GM12864 (cell line): ENCODE measurements at regions not wholly inside any gene's neighbourhood (a gene's known extent, or its start where the extent isn't known, plus 50 kb on each side); places are given as distances from the start of the nearest gene placed in this dataset.

Source experiments
- DNase-seq: peaks from one replicate; pipeline ENCODE4 v3.0.0-alpha.2; 2011; ENCODE audit warnings: low read depth
- H3K4me3 ChIP-seq: 2 replicates; pipeline ENCODE4 v1.5.1; 2011; ENCODE audit warnings: mild to moderate bottlenecking, low read depth, low read length, control low read depth
- TF ChIP-seq, protein P1 (sequence below): IDR thresholded peaks from 2 replicates; pipeline ENCODE4 v1.5.1; 2011; ENCODE audit warnings: low read depth, mild to moderate bottlenecking, moderate library complexity, low read length, control low read depth, inconsistent platforms; ENCODE audit errors: missing control alignments

- TF ChIP-seq, protein P1, sequence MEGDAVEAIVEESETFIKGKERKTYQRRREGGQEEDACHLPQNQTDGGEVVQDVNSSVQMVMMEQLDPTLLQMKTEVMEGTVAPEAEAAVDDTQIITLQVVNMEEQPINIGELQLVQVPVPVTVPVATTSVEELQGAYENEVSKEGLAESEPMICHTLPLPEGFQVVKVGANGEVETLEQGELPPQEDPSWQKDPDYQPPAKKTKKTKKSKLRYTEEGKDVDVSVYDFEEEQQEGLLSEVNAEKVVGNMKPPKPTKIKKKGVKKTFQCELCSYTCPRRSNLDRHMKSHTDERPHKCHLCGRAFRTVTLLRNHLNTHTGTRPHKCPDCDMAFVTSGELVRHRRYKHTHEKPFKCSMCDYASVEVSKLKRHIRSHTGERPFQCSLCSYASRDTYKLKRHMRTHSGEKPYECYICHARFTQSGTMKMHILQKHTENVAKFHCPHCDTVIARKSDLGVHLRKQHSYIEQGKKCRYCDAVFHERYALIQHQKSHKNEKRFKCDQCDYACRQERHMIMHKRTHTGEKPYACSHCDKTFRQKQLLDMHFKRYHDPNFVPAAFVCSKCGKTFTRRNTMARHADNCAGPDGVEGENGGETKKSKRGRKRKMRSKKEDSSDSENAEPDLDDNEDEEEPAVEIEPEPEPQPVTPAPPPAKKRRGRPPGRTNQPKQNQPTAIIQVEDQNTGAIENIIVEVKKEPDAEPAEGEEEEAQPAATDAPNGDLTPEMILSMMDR = no peak
- DNase-seq = no peak
- no peak overlapping the region for H3K4me3 ChIP-seq
These were observed 251.5 kb upstream of the NR2F2 start for GRCh38 chr15:96079041-96079440.

DNA sequence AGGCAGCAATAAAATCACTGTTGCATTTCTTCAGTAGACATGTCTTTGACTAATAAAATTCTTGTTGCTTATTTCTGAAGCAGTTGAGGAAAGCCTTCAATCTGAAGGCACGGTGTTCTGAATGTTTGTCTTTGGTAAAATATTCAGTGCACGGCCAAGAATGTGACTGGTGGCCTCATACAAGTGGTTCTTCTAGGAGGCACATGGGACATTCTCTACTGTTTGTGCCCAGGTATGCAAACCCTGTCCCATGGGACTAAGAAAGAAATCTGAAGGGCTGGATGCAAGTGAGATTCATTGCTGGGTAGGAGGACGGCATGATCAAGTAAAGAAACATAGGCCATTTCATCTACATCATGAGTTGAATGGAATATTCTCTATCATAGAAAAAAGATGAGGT is 250.6 kb upstream of the NR2F2 start:
- TF ChIP-seq, protein P1 = no peak
- H3K4me3 ChIP-seq = no peak overlapping the region
- no peak for DNase-seq

- DNase-seq = no peak
- TF ChIP-seq, protein P1 = no peak
- no peak overlapping the region for H3K4me3 ChIP-seq
These were observed 244.3 kb upstream of the NR2F2 start for GRCh38 chr15:96086164-96086563.

- DNase-seq = no peak
- TF ChIP-seq, protein P1 = no peak
- no peak overlapping the region for H3K4me3 ChIP-seq
These were observed 243.2 kb upstream of the NR2F2 start for GRCh38 chr15:96087180-96087884.

- no peak overlapping the region for H3K4me3 ChIP-seq
- TF ChIP-seq, protein P1 = no peak
- DNase-seq = no peak
These were observed 241.8 kb upstream of the NR2F2 start for GRCh38 chr15:96088650-96089049.

DNA sequence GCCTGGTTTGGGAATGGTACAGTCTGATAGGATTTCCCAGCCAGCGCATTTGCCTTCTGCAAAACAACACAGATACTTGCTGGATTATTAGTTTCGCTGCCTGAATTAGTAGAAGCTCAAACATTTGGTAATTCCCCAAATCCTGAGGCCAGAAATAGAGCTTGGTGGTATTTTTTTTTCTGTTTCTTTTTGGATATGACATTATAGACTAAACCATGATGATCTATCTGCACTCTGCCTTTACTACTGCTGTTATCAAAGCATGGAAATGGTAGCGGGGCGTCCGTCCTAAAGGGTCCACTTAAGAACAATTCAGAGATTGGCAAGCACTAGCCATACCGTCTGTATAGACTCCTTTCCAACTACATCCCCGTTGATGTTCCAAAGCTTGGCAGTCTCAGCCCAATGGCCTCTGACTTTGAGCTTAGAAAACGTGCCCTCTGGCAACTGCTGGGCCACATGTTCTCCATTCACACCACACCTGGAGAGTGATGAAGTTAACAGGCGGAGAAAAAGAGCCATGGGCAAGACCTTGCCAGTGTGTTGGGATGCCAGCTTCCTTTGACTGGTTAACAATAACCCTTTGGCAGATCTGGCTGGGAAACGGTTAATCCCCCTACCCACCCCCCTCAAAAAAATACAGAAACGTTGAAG is 241.0 kb upstream of the NR2F2 start:
- no peak overlapping the region for H3K4me3 ChIP-seq
- no peak for DNase-seq
- TF ChIP-seq, protein P1 = no peak

- no peak for DNase-seq
- H3K4me3 ChIP-seq = no peak overlapping the region
- TF ChIP-seq, protein P1 = no peak
These were observed 238.3 kb upstream of the NR2F2 start for GRCh38 chr15:96092186-96092585.
